HL-60 (cell line): ENCODE measurements at regions not wholly inside any gene's neighbourhood (a gene's known extent, or its start where the extent isn't known, plus 50 kb on each side); places are given as distances from the start of the nearest gene placed in this dataset.

Source experiments
- DNase-seq, 2 experiments: peaks; one replicate each; pipeline ENCODE4 v3.0.0-alpha.2; 2010 to 2020; ENCODE audit warnings: low read depth in 1 of 2, low spot score in 1 of 2
- H3K27ac ChIP-seq: fragments of 250-450 bp; sonication (Bioruptor Pico); replicated peaks from 2 replicates; pipeline ENCODE4 v1.5.1; 2020; ENCODE audit warnings: mild to moderate bottlenecking, moderate library complexity
- H3K27me3 ChIP-seq: fragments of 250-450 bp; sonication (Bioruptor Pico); 2 replicates; pipeline ENCODE4 v1.5.1; 2021; ENCODE audit warnings: mild to moderate bottlenecking, moderate library complexity; ENCODE audit not compliant: insufficient read depth, poor library complexity, severe bottlenecking
- H3K4me3 ChIP-seq: replicated peaks from 2 replicates; pipeline ENCODE4 v1.5.1; 2011; ENCODE audit warnings: mild to moderate bottlenecking, control low read depth, low read length; ENCODE audit not compliant: insufficient read depth
- GABPA ChIP-seq: IDR thresholded peaks from 2 replicates; pipeline ENCODE4 v1.6.1; 2012; ENCODE audit warnings: low read depth
- POLR2AphosphoS5 ChIP-seq: IDR thresholded peaks from 2 replicates; pipeline ENCODE4 v1.6.1; 2012; ENCODE audit warnings: low read depth
- SPI1 ChIP-seq: IDR thresholded peaks from 2 replicates; pipeline ENCODE4 v1.6.1; 2012; ENCODE audit warnings: low read depth, mild to moderate bottlenecking, borderline replicate concordance
- TF ChIP-seq, protein P1 (sequence below): IDR thresholded peaks from 2 replicates; pipeline ENCODE4 v1.6.1; 2012; ENCODE audit warnings: low read depth; ENCODE audit not compliant: insufficient replicate concordance
- TF ChIP-seq, protein P2 (sequence below): IDR thresholded peaks from one replicate; pipeline ENCODE4 v1.5.1; 2011; ENCODE audit warnings: low read length, control low read depth, inconsistent platforms; ENCODE audit not compliant: insufficient read depth

DNA sequence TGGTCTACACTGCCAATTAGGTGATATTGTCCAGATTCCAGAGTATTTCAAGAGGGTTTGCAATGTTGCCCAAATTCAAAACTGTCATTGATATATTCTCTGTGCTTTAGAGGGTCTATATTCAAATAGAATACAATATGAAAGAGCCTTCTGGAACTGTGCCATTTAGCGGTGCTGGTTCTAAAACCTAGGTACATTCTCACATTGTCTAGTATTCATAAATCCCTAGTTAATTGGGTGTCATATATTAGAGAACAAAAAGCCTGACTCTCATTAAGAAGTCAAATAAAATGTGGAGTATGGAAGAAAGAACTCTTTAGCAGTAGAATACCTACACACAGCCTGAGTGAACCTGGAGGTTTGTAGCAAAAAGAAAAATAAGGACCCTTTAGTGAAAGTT lies 447.9 kb downstream of the CNTN6 start:
- Histone ChIP-seq H3K4me3 (no peak overlapping the region), H3K27ac (no peak overlapping the region), H3K27me3 (no peaks in the 10 kb centered on the region)
- no peak for DNase-seq
- TF ChIP-seq SPI1 (no peak), POLR2AphosphoS5 (no peak), GABPA (no peak)
- TF ChIP-seq, protein P1, sequence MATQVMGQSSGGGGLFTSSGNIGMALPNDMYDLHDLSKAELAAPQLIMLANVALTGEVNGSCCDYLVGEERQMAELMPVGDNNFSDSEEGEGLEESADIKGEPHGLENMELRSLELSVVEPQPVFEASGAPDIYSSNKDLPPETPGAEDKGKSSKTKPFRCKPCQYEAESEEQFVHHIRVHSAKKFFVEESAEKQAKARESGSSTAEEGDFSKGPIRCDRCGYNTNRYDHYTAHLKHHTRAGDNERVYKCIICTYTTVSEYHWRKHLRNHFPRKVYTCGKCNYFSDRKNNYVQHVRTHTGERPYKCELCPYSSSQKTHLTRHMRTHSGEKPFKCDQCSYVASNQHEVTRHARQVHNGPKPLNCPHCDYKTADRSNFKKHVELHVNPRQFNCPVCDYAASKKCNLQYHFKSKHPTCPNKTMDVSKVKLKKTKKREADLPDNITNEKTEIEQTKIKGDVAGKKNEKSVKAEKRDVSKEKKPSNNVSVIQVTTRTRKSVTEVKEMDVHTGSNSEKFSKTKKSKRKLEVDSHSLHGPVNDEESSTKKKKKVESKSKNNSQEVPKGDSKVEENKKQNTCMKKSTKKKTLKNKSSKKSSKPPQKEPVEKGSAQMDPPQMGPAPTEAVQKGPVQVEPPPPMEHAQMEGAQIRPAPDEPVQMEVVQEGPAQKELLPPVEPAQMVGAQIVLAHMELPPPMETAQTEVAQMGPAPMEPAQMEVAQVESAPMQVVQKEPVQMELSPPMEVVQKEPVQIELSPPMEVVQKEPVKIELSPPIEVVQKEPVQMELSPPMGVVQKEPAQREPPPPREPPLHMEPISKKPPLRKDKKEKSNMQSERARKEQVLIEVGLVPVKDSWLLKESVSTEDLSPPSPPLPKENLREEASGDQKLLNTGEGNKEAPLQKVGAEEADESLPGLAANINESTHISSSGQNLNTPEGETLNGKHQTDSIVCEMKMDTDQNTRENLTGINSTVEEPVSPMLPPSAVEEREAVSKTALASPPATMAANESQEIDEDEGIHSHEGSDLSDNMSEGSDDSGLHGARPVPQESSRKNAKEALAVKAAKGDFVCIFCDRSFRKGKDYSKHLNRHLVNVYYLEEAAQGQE = no peak
- TF ChIP-seq, protein P2, sequence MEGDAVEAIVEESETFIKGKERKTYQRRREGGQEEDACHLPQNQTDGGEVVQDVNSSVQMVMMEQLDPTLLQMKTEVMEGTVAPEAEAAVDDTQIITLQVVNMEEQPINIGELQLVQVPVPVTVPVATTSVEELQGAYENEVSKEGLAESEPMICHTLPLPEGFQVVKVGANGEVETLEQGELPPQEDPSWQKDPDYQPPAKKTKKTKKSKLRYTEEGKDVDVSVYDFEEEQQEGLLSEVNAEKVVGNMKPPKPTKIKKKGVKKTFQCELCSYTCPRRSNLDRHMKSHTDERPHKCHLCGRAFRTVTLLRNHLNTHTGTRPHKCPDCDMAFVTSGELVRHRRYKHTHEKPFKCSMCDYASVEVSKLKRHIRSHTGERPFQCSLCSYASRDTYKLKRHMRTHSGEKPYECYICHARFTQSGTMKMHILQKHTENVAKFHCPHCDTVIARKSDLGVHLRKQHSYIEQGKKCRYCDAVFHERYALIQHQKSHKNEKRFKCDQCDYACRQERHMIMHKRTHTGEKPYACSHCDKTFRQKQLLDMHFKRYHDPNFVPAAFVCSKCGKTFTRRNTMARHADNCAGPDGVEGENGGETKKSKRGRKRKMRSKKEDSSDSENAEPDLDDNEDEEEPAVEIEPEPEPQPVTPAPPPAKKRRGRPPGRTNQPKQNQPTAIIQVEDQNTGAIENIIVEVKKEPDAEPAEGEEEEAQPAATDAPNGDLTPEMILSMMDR = no peak

DNA sequence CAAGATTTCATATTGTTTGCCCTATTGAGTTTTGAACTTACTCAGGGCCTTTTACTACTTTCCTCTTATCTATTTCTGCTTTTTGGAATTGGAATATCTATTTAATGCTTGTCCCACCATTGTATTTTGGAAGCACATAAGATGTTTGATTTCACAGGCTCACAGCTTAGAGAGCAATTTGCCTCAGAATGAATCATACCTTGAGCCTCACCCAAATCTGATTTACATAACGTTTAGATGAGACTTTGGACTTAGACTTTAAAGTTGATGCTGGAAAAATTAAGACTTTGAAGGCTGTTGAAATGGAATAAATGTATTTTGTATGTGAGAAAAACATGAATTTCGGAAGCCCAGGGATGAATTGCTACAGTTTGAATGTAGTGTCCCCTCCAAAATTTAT lies 458.9 kb downstream of the CNTN6 start:
- TF ChIP-seq POLR2AphosphoS5 (no peak), GABPA (no peak), SPI1 (no peak)
- TF ChIP-seq, protein P2 = no peak
- TF ChIP-seq, protein P1 = no peak
- DNase-seq = no peak
- H3K27me3 ChIP-seq = no peaks in the 10 kb centered on the region
- H3K4me3 ChIP-seq = no peak overlapping the region
- no peak overlapping the region for H3K27ac ChIP-seq

DNA sequence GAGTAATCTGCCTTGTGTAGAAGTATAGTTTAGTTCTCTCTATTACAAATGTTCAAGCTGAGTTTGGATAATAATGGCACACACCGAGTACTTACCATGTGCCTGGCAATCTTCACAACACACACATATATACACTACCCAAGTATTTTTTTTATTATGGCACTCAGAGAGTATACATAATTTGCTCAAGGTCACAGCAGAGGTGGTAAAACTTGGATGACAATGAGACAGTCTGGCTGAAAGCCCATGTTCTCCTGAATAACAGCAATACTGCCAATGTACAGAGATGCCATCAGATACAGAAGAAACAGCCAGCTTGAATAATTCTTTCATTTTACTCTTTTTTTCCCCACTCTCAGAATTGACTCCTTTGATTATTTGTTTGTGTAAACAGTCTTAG lies 460.0 kb downstream of the CNTN6 start:
- DNase-seq = no peak
- Histone ChIP-seq H3K27me3 (no peaks in the 10 kb centered on the region), H3K4me3 (no peak overlapping the region), H3K27ac (no peak overlapping the region)
- TF ChIP-seq POLR2AphosphoS5 (no peak), SPI1 (no peak), GABPA (no peak)
- TF ChIP-seq, protein P2 = no peak
- TF ChIP-seq, protein P1 = no peak
